Neural progenitor cell (in vitro differentiated cells): ENCODE measurements at regions not wholly inside any gene's neighbourhood (a gene's known extent, or its start where the extent isn't known, plus 50 kb on each side); places are given as distances from the start of the nearest gene placed in this dataset.

Experiments
- DNase-seq: peaks from one replicate; pipeline ENCODE4 v3.0.0-alpha.2; 2016; ENCODE audit warnings: low spot score
- H2AFZ ChIP-seq: fragments of 200-600 bp; sonication (generic); replicated peaks from 2 replicates; pipeline ENCODE4 v1.6.1; 2016; ENCODE audit warnings: antibody characterized with exemption
- H3F3A ChIP-seq: fragments of 200-600 bp; sonication (generic); 2 replicates; pipeline ENCODE4 v1.6.1; 2016; ENCODE audit warnings: antibody characterized with exemption, low read depth
- H3K27ac ChIP-seq: fragments of 200-600 bp; sonication (generic); 2 replicates; pipeline ENCODE4 v1.5.1; 2016; ENCODE audit warnings: mild to moderate bottlenecking
- H3K27me3 ChIP-seq: fragments of 200-600 bp; sonication (generic); 2 replicates; pipeline ENCODE4 v1.6.1; 2016; ENCODE audit warnings: mild to moderate bottlenecking, moderate library complexity
- H3K36me3 ChIP-seq: fragments of 200-600 bp; sonication (generic); 2 replicates; pipeline ENCODE4 v1.5.1; 2016
- H3K4me1 ChIP-seq: fragments of 200-600 bp; sonication (generic); 2 replicates; pipeline ENCODE4 v1.6.1; 2016; ENCODE audit warnings: mixed run types
- H3K4me2 ChIP-seq: fragments of 200-600 bp; sonication (generic); 2 replicates; pipeline ENCODE4 v1.6.1; 2016
- H3K4me3 ChIP-seq: fragments of 200-600 bp; sonication (generic); 2 replicates; pipeline ENCODE4 v1.5.1; 2016
- H3K79me2 ChIP-seq: fragments of 200-600 bp; sonication (generic); 2 replicates; pipeline ENCODE4 v1.6.1; 2016; ENCODE audit warnings: low read depth
- H3K9ac ChIP-seq: fragments of 200-600 bp; sonication (generic); 2 replicates; pipeline ENCODE4 v1.6.1; 2016
- H3K9me3 ChIP-seq: fragments of 200-600 bp; sonication (generic); 2 replicates; pipeline ENCODE4 v1.5.1; 2016; ENCODE audit warnings: low read depth
- H4K20me1 ChIP-seq: fragments of 200-600 bp; sonication (generic); 2 replicates; pipeline ENCODE4 v1.6.1; 2016; ENCODE audit warnings: low read depth
- H3K27ac Mint-ChIP-seq: 3 replicates; pipeline ENCODE4 v1.8.0; 2021; ENCODE audit warnings: mixed read lengths
- H3K27me3 Mint-ChIP-seq: 2 replicates; pipeline ENCODE4 v1.8.0; 2022; ENCODE audit warnings: low read depth, mild to moderate bottlenecking, inconsistent platforms, moderate library complexity, mixed read lengths; ENCODE audit not compliant: insufficient read depth
- H3K36me3 Mint-ChIP-seq: 3 replicates; pipeline ENCODE4 v1.8.0; 2021; ENCODE audit warnings: mixed read lengths
- H3K4me1 Mint-ChIP-seq: 3 replicates; pipeline ENCODE4 v1.8.0; 2021; ENCODE audit warnings: mixed read lengths
- H3K4me3 Mint-ChIP-seq: 3 replicates; pipeline ENCODE4 v1.8.0; 2021; ENCODE audit warnings: mild to moderate bottlenecking, moderate library complexity, mixed read lengths
- H3K9me3 Mint-ChIP-seq: 3 replicates; pipeline ENCODE4 v1.8.0; 2020; ENCODE audit warnings: mixed read lengths
- CTCF ChIP-seq: fragments of 200-600 bp; sonication (generic); IDR thresholded peaks from 2 replicates; pipeline ENCODE4 v1.5.1; 2017; ENCODE audit warnings: antibody characterized with exemption, mild to moderate bottlenecking
- EZH2 ChIP-seq: fragments of 200-600 bp; sonication (generic); IDR thresholded peaks from 2 replicates; pipeline ENCODE4 v1.6.1; 2017; ENCODE audit warnings: antibody characterized with exemption, mild to moderate bottlenecking, moderate library complexity
- EZH2phosphoT487 ChIP-seq: fragments of 200-600 bp; sonication (generic); IDR thresholded peaks from 2 replicates; pipeline ENCODE4 v1.6.1; 2017; ENCODE audit warnings: antibody characterized with exemption

GRCh38 chr11:21807350-21807749, 385.5 kb upstream of the ANO5 start:
- Histone ChIP-seq H3K36me3 (no peaks in the 10 kb centered on the region), H3F3A (no peaks in the 10 kb centered on the region), H3K4me1 (no peaks in the 10 kb centered on the region), H4K20me1 (no peaks in the 10 kb centered on the region), H3K4me3 (no peak overlapping the region), H2AFZ (no peak overlapping the region), H3K9me3 (no peaks in the 10 kb centered on the region), H3K79me2 (no peaks in the 10 kb centered on the region), H3K4me2 (no peak overlapping the region), H3K9ac (no peak overlapping the region), H3K27ac (no peak overlapping the region), H3K27me3 (no peaks in the 10 kb centered on the region)
- TF ChIP-seq EZH2, result no peak
- TF ChIP-seq CTCF, result no peak
- TF ChIP-seq EZH2phosphoT487, result no peak
- Mint-ChIP-seq H3K27me3 (peaks cover 4% of the 10 kb centered on the region), H3K36me3 (no peaks in the 10 kb centered on the region), H3K4me1 (no peaks in the 10 kb centered on the region), H3K27ac (no peak overlapping the region), H3K9me3 (peaks cover 13% of the 10 kb centered on the region), H3K4me3 (no peak overlapping the region)
- no peak for DNase-seq

- no peak for TF ChIP-seq EZH2
- no peak for TF ChIP-seq EZH2phosphoT487
- no peak for TF ChIP-seq CTCF
- peaks cover 2% of the 10 kb centered on the region for H3K9me3 Mint-ChIP-seq
These were observed 382.2 kb upstream of the ANO5 start for GRCh38 chr11:21810650-21811049.

GRCh38 chr11:21811572-21811971, 381.3 kb upstream of the ANO5 start:
- no peak overlapping the region for H3K4me2 ChIP-seq
- H3K27me3 ChIP-seq, result no peaks in the 10 kb centered on the region
- peak; percentile 62 for DNase-seq
- H3K27ac ChIP-seq, result no peak overlapping the region
- no peak overlapping the region for H3K4me3 ChIP-seq
- H3K27me3 Mint-ChIP-seq, result no peaks in the 10 kb centered on the region
- H3K4me3 Mint-ChIP-seq, result no peak overlapping the region
- peaks cover 2% of the 10 kb centered on the region for H3K9me3 Mint-ChIP-seq
- H4K20me1 ChIP-seq, result no peaks in the 10 kb centered on the region
- no peak overlapping the region for H3K9ac ChIP-seq
- no peaks in the 10 kb centered on the region for H3K36me3 ChIP-seq
- no peaks in the 10 kb centered on the region for H3K9me3 ChIP-seq
- no peaks in the 10 kb centered on the region for H3K4me1 ChIP-seq
- no peaks in the 10 kb centered on the region for H3K36me3 Mint-ChIP-seq
- TF ChIP-seq EZH2phosphoT487 (no peak), EZH2 (no peak), CTCF (peak; percentile 53)
- no peaks in the 10 kb centered on the region for H3K79me2 ChIP-seq
- H3K4me1 Mint-ChIP-seq, result peaks cover 4% of the 10 kb centered on the region
- no peak overlapping the region for H3K27ac Mint-ChIP-seq
- no peaks in the 10 kb centered on the region for H3F3A ChIP-seq
- no peak overlapping the region for H2AFZ ChIP-seq

More at GRCh38 chr11:21810650-21811049, 382.2 kb upstream of the ANO5 start:
- Histone ChIP-seq H2AFZ (no peak overlapping the region), H3K4me3 (no peak overlapping the region), H3K79me2 (no peaks in the 10 kb centered on the region), H3K9me3 (no peaks in the 10 kb centered on the region), H3F3A (no peaks in the 10 kb centered on the region), H3K4me1 (no peaks in the 10 kb centered on the region), H3K36me3 (no peaks in the 10 kb centered on the region), H3K27me3 (no peaks in the 10 kb centered on the region), H3K4me2 (no peak overlapping the region), H3K27ac (no peak overlapping the region), H3K9ac (no peak overlapping the region), H4K20me1 (no peaks in the 10 kb centered on the region)
- DNase-seq, result no peak
- Mint-ChIP-seq H3K4me3 (no peak overlapping the region), H3K27ac (no peak overlapping the region), H3K4me1 (peaks cover 4% of the 10 kb centered on the region), H3K27me3 (no peaks in the 10 kb centered on the region), H3K36me3 (no peaks in the 10 kb centered on the region)

GRCh38 chr11:21814169-21814568, 378.7 kb upstream of the ANO5 start:
- Histone ChIP-seq H3K9ac (no peak overlapping the region), H3K36me3 (no peaks in the 10 kb centered on the region), H3K4me1 (no peaks in the 10 kb centered on the region), H3K4me2 (no peak overlapping the region), H3F3A (no peaks in the 10 kb centered on the region), H3K27me3 (no peaks in the 10 kb centered on the region), H3K4me3 (no peak overlapping the region), H3K27ac (no peak overlapping the region), H3K9me3 (no peaks in the 10 kb centered on the region), H4K20me1 (no peaks in the 10 kb centered on the region), H3K79me2 (no peaks in the 10 kb centered on the region), H2AFZ (no peak overlapping the region)
- Mint-ChIP-seq H3K4me3 (no peak overlapping the region), H3K4me1 (peaks cover 4% of the 10 kb centered on the region), H3K36me3 (no peaks in the 10 kb centered on the region), H3K9me3 (peaks cover 2% of the 10 kb centered on the region), H3K27ac (no peak overlapping the region), H3K27me3 (no peaks in the 10 kb centered on the region)
- DNase-seq, result no peak
- no peak for TF ChIP-seq EZH2
- no peak for TF ChIP-seq EZH2phosphoT487
- no peak for TF ChIP-seq CTCF
